ENCODE measurements at regions not wholly inside any gene's neighbourhood (a gene's known extent, or its start where the extent isn't known, plus 50 kb on each side); places are given as distances from the start of the nearest gene placed in this dataset.

DNA sequence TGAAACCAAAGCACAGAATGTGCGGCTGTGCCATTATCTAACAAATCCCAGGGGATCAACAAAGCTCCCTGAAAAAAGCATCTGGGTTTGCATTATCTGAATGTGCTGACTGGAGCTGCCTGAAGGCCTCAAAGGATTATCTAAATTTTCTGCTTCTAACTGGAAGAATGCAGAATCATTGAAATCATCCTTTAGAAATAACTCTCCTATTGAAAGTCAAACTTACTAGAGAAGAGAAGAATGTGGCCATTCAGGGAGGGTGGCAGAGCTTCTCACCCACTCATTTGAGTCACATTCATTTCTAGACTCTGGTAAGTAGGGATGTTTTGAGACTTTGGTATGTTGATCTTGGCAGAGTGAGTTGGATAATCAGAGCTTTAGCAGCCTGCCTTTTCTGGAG is 220.6 kb upstream of the RGS6 start:
- DNase-seq (ENCODE audit: low read depth): no peak

DNA sequence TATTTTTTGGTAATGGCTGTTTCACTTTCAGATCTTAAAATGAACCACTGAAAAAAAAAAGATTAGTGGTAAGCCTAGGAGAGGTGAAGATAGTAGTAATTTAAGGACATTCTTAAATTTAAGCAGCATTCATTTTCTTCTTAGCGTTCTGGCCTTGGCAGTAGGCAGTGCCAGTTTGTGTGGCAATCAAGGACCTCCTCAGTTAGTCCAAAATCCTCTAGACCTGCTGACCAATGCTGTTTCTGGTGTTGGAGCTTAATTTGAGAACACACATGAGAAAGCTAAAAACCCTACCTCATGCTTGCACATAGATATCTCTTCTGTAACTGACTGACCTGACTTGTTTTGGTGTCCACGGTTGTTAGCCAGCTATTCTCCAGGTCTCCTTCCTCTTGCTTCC is 219.8 kb upstream of the RGS6 start:
- DNase-seq (ENCODE audit: low read depth): no peak

DNA sequence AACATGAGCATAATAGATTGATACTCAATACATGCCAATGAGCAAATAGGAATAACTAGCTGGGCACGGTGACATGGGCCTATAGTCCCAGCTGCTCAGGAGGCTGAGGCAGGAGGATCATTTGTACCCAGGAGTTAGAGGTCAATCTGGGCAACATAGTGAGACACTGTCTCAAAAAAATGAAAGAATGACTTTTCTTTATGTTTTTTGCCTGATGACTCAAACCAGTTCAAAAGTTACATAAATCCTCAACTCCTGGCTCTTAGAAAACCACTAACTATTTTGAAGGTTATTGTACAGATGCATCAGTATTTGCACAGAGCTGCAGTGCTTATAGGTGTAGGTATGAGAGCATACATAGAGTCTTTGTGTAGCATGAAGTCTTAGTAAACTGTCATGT is 219.2 kb upstream of the RGS6 start:
- DNase-seq (ENCODE audit: low read depth): no peak

DNA sequence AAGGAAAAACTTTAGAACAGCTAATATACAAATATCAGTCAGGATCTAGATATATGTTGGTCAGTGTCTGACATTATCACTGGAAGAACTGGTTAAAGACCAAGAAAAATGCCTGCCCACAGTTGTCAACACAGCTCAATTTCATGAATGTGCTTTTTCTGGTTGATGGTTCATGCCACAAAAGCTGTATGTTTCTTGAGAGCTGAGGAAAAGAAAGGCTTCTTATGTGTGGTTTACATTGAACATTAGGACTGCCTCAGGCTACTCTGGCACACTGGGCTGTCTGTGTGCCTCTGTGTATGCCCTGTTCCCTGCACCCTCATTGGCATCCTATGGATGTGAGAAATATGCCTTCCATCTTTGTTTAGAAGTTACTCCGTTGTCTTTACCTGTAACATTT is 218.8 kb upstream of the RGS6 start:
- DNase-seq (ENCODE audit: low read depth): no peak

DNA sequence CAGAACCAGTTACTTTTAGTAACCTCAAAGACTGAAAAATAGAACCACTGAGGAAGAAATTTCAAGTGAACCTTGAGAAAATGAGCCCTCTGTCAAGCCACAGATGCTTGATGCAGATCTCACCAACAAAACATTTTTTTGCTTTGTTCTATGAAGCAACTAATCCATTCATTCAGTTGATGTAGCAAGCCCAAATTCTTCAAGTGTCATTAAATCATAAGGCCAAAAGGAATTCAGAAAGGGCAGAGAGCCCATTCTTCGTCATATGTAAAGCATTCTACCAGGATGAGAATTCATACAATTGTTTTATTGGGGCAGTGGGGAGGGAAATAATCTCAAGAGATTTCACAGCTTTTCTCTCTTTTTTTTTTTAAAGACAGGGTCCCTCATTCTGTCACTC is 218.0 kb upstream of the RGS6 start:
- no peak for DNase-seq (ENCODE audit: low read depth)

DNA sequence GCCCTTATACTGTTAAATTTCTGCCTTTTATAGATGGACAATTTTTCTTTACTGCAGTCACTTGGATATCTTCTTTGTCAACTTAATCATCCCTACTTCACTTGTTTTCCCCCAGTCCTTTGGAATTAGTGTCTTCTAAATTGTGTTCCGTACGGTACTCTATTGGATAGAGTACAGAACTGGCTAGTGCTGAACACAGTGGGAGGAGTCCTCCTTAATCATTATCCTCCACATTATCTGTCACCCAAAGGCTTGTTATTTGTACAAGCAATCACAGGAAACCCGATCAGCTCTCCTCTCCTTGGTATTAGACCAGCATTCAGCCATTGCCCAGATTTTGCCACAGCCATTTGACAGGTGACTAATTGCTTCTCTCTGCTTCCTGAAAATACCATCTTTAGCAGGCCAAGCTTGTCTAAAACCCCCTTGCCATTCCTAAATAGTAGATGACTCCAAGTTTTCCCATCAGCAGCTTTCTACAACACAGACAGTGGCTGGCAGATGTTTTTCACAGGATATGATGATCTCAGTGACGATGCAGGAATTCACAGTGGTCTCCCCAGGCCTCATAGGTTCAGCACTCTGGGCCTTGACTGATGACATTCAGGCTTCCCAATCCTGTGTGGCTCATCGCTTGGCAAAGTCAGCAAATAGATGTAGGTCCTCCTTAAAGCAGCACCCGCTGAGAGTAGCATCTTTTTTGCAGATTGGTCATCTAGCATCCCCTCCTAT is 216.0 kb upstream of the RGS6 start:
- no peak for DNase-seq (ENCODE audit: low read depth)

DNA sequence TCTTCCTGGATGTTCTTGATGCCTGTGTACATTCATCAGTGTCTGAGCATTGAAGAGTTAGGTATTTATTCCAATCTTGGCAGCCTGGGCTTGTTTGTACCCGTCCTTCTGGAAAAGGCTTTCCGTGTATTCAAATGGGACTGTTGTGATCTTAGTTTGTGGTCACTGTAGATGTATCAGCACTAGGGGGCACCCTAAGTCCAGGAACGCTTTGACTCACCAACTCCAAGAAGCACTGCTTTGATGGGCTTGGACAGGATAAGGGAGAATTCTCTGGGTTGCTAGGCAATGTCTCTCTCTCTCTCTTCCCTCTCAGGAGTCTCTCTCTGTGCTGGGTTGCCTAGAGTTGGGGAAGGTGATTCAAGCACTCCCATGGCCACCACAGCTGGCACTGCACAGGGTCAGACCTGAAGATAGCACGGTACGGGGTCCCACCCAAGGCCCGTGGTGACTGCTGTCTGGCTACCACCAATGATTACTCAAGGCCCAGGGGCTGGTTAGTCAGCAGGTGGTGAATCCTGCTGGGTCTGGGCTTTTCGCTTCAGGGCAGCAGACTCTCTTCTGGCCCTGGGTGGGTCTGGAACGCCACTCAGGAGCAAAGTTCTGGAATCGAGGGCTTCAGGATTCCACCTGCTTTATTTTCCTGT is 211.1 kb upstream of the RGS6 start:
- no peak for DNase-seq (ENCODE audit: low read depth)

DNA sequence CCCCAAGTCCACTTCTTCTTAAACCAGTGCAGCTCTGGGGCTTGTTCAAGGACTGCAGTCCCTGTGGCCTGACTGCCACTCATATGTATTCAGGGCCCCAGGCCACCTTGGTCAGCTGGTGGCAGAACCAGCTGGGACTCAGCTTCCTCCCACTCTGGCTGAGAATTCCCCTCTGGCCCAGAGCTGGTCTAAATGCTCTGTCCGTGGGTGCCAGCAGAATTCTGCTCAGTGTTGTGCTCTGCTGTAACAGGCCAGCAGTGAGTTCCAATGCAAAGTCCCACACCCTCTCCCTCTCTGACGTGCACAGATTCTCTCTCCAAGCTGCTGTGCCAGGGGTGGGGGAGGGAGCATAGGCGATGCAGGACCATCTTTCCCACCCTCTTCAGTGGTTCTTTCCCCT is 210.4 kb upstream of the RGS6 start:
- DNase-seq (ENCODE audit: low read depth): no peak

DNA sequence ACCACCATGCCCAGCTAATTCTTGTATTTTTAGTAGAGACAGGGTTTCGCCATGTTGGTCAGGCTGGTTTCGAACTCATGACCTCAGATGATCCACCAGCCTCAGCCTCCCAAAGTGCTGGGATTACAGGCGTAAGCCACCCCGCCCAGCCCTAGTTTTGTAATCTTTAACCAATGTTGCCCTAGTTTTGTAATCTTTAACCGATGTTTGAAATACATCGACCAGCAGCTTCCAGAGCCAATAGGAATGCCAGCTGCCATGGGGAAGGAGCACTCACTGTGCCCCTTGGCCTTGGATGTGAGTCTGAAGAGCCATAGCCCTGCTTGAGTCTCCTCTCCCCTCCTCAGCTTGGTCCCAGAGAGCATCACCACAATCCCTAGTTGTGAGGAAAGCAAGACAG is 209.3 kb upstream of the RGS6 start:
- no peak for DNase-seq (ENCODE audit: low read depth)

DNA sequence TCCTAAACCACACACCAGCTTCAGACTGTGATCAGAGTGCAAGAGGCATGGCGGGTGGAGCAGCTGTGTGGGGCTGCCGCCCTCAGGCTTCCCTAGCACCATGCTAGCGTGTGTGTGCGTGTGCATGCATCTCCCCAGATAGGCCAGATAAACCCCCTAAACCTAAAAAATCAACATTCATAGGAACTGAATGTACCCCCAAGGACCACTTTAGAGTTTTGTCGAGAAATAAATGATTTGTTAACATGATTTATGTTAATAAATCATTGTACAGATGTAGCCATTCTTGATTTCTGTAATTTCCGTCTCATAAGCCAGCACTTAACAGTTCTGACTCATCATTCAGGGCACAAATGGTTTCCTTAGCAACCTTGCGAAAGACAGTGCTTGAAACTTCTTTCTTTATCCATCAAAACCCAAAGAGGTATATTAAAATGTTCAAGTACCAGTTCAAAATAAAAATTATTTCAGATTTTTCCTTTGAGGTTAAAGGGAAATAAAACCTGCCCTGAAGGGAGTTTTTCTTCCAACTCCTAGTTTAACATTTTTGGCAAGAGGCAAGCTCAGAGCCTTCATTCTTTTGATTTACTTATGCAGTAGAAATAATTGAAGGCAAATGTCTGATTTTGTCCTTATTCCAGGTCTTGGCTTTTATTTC is 206.2 kb upstream of the RGS6 start:
- no peak for DNase-seq (ENCODE audit: low read depth)

DNA sequence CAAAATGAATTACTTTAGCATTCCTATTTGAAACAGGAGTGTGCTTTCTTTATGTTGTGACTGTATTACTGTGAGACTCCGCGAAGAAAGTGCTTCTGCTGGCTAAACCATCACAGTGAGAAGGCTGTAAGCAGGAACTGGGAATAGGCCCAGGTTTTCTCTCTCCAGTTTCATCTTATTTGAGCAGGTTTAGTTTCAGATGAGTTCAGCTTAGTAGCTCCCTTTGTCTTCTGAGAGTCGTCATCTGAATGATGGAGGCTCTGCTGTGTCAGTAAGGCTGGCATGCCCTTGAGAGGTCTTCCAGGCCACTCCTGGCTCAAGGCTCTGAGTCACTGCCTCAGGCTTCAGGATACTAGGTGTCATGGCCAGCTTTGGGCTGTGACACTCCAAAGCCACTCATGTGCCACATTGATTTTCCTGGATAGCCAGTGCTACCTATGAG is 205.6 kb upstream of the RGS6 start:
- DNase-seq (ENCODE audit: low read depth): no peak

DNA sequence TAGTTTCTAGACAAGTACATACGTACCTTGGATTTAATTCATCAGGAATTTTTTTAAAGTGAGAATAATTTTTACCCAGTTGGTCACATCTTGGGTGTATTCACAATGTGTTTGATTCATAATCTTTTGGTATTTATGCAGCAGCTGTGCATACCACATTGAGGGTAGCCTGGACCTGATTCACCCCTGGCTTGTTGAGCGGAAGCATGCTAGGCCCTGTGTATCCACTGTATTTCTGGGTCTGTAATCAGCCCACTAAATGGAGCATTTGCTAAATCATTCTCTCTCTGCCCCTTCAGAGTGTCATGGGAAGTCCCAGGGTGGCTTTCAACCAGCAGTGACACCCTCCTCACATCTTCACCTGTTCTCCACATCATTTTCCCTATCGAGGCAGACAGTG is 203.8 kb upstream of the RGS6 start:
- DNase-seq (ENCODE audit: low read depth): no peak

DNA sequence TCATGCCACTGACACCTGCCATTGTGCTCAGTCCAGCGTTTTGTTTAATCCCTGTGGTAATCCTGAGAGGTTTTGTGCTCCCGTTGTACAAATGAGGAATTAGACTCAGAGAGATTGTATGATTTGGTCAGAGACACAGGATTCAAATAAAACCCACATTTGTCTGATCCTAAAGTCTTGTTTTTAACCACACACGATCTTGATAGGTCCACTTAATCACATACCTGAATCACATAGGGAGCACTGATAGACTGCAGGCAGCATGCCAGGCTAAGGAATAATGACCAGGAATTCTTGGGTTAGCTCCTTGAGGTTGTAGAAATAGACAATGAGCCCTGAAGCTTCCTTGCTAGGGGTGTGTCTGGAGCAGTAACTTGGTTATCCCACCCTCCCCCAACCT is 202.6 kb upstream of the RGS6 start:
- DNase-seq (ENCODE audit: low read depth): no peak

DNA sequence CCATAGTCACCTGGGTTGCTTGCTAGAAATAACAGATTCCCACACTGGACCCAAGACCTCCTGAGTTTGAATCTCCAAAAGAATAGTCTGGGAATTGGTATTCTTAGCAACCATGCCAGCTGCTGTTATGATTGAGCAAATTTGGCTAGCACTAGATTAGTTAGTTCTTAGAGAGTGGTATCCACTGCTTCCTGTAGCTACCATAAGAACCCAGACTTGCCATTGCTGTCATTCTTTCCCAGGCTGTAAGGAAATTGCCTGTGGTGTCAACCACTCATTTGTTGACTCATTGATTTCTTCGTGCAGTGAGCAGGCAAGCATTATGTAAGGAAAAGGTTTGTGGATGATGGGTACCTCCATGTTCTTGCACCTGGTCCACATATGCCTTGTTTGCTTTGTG is 201.8 kb upstream of the RGS6 start:
- DNase-seq (ENCODE audit: low read depth): no peak

DNA sequence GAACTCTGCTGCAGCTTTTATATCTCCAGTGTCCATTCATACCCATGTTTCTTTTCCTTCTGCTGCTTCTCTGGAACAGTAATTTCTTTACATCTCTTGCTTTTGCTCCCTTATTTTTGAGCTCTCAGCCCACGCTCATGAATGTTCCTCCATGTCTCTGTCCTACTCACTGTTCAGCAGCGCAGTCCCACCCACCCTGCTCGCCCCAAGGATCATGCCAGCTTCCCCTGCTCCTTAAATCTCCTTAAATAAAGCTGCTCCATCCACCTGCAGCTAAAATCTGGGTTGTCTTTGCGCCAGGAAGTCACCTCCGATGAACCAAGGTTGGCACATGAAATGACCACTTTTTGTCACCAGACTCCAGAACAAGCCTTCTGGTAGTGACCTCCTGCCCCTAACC is 201.1 kb upstream of the RGS6 start:
- DNase-seq (ENCODE audit: low read depth): no peak

DNA sequence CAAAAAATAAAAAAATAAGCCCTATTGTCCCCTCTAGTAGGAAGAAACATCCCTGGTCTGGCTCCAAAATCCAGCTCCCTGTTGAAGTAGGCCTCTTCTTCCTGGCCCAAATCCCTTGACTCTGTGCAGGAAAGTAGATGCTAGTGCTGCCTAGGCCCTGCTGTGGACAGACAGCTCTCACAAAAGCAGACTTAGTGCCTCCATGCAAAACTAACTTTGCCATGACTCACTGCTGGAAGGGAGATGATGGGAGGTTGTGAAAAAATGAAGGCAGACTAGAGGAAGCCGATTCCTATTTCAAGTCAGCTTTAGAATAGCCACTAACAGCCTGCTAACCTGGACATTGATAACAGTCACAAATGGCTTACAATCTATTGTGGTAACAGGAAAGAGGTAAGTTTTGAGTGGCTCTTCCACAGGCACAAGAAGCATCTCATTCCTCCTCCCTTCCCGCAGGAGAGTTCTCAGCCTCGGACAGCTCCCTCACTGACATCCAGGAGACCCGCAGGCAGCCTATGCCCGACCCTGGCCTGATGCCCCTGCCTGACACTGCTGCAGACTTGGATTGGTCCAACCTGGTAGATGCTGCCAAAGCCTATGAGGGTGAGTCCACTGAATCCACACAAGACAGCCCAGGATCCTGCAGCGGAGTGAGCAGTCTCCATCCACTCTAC is 198.9 kb upstream of the RGS6 start:
- DNase-seq (ENCODE audit: low read depth): no peak

DNA sequence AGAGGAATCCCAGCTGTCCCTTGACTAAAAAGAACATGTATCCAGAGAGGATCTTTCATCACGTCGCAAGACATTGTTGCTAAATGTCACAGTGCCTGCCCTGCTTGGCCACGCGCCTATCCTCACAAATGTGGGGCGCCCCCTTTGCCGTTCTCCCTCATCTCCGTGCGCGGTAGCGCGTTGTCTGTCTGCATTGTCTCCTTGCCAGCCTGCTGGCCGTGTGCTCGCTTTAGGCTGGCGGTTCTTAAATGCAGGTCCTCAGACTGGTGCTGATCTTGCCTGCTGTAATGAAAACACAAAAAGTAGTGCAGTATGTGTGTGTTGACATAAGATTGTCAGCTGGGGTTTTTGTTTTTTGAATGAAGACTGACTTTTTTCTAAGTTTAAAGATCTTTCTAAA is 198.2 kb upstream of the RGS6 start:
- no peak for DNase-seq (ENCODE audit: low read depth)

DNA sequence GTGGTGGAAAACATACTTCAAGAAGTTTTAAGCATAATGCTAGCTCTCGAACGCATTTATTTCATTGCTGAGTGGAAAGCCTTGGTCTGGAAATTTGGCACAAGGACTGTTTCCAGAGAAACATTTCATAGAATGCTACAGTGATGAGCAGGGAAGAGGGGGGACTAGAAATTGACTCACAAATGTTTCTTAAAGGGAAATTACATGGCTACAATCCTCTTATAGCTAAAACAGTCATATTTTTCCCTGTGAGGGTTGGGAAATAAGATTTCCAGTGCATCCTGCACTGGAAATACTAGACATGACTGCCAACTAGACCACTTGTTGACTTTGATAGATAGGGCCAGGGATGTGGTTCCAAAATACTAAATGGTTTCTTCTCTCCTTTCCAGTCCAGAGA is 197.3 kb upstream of the RGS6 start:
- no peak for DNase-seq (ENCODE audit: low read depth)

DNA sequence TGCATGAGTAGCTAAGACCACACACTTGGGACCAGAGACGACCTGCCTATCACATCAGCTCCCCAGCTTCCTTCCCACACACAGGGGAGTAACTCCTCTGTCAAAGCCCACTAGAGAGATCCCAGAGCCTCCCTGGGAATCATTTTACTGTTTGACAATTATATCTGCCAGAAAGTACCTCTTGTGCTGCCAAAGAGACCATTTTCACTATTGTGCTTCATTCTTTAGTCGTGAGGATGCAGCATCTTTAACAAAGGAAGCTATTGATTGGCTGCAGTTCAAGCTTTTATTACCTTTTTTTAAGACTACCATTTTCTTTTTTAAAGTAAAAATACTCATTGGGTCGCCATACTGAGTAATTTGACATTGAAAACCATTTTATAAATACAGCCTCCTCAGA is 194.5 kb upstream of the RGS6 start:
- DNase-seq (ENCODE audit: low read depth): no peak

DNA sequence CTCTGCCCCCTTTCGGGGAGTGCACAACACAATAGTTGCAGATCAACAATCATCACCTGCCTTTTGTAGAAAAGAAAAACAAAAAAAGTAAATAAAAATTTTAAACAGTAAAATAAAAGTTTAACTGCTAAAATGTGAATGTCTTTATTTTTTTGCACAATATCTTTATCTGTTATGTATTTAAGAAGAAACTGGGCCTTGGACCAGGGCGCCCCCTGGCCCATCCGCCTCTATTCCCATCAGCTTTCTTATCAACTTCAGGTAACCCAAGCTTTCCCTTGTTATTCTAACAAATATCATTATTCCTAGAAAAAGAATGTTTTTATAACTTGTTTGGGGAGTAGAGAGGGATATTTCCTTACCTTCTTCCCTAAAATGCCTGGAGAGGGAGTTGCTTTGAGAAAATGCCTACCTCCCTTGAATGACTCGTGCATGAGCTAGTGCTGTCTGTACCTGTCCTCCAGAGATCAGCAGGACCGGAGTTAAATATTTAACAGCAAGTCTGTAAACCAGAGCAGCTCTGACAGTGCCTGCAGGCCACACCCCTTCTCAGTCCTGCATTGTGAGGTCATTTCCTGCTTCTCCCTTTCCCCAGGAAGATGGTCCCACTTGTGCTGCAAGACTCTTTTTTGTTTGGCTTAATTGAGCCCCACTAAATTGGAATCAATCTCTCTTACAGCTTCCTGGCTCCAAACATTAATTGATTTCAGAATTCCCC is 192.8 kb upstream of the RGS6 start:
- DNase-seq (ENCODE audit: low read depth): no peak

DNA sequence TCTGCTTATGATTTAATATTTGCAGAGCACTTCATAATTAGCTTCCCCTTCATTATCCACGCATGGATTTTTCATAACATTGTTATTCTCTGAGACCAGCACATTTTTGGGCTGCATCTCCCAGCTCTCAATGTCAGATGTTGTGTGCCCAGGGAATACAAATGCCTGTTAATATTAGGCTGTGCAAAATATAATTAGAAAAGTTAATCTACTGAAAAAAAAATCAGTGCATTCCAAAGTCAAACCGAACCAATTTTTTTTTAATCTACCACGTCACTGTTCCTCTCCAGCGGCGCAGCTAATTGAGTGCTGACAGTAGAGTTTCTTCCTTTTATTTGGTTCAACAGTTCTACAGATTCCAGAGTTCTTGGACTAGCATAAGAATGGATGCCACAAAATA is 191.0 kb upstream of the RGS6 start:
- no peak for DNase-seq (ENCODE audit: low read depth)

DNA sequence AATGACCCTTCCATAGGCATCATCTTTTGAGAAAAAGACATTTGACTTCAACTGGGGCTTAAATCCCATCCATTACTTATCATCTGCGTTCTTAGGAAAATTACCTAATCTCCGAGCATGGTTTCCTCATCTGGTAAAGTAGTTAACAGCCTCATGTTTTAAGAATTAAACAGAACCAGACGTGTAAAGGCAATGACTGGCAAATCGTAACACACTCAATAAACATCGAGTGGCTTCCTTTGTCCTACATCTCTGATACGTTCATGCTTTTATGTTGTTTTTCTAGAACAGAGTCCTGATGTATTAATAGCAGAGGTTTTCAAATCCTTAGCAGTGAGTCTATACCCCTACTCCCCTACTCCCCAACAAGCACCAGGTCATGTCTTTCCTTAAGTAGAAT is 189.7 kb upstream of the RGS6 start:
- no peak for DNase-seq (ENCODE audit: low read depth)
